Hindlimb muscle (tissue), 1 donor: ENCODE measurements at regions not wholly inside any gene's neighbourhood (a gene's known extent, or its start where the extent isn't known, plus 50 kb on each side); places are given as distances from the start of the nearest gene placed in this dataset.

Experiments
- DNase-seq: peaks from one replicate; pipeline ENCODE4 v3.0.0-alpha.2; 2013

DNA sequence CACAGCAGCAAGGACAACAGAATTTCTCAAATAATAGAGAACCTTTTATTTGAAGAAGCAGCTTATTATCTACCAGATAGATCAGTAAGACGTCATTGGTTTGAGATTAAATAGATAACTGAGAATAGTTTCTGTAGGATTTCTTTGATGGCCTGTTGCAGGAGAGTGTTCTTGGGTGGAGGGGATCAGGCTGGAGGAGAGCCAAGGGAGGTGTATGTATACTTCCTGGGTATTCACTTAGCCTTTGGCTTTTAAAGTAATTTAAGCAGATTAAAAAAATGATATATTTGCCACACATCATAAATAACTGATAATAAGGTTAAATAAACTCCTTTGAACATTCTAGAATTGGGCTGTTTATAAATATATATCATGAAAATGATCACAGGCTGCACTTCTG, 486.1 kb upstream of the IGFBP3 start:
- no peak for DNase-seq

DNA sequence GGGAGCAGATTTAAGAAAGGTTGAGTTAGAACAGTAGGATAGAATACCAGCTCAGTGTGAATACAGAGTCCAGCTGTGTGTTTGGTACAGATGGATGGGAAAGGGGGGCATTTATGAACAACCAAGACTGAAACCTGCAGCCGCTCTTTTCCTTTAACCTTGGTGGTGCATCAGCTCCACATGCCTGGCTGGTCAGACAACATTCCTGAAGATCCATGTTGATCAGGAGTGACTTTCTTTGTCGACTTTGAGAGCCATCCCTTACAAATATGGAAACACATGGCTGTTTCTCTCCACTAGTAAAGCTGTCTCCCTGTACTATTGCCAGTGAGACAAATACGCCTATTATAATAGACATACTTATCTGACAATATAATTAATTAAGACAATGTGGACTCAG, 476.5 kb upstream of the IGFBP3 start:
- no peak for DNase-seq

- DNase-seq: peak; percentile 90
These were observed 475.4 kb upstream of the IGFBP3 start for GRCh38 chr7:46396481-46396880.

DNA sequence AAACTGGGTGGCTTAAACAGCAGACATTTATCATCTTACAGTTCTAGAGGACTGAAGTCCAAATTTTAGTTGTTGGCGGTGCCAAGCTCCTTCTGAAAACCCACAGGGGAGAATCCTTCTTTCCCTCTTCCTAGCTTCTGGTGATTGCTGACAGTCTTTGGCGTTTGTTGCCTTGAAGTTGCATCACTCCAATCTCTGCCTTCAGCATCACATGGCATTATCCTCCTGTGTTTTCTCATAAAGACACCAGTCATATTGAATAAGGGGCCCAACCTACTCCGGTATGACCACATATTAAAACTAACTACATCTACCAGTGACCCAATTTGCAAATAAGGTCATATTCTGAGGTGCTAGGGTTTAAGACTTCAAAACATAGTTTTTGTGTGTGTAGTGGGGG, 472.1 kb upstream of the IGFBP3 start:
- no peak for DNase-seq

DNA sequence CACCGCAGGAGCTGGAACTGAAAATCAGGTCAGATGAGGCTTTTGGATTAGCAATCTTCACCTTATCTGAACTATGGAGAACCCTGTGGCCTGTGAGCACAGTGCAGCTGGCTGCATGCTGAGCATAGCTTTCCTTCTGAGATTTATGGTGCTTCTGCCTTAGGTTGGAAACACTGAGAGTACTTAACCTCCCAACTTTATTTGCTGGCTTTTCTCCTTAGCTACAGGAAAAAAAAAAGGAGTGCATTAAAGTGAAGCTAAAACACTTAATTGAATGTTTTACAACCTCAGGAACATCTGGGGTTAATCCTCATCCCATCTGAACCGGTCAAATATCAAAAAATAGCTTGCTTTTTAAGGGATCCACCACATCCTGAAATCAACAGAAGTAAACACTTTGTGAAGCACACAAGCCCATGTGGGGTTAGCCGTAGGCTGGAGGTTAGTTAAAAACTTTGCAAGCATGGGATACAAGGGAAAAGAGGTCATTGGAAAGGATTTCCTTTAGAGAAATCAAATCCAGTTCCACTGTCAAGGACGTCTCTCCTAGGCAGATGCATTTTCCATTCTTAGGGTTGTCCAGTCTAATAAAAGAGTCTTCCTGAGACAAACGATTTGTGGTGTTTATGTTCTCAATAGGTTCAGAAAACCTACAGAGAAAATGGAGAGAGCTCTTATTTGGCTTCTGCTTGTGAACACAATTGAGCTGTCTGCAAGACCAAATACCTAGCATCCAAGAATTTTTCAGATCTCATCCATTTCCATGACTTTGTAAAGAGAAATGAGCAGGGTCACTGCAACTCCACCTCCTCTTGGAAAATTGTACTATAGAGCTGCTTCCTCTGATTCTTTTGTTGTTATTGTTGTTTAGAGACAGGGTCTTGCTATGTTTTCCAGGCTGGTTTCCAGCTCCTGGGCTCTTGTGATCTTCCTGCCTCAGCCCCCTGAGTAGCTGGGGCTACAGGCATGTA, 470.4 kb upstream of the IGFBP3 start:
- peak; percentile 71 for DNase-seq

- no peak for DNase-seq
These were observed 469.0 kb upstream of the IGFBP3 start for GRCh38 chr7:46390042-46390441.

DNA sequence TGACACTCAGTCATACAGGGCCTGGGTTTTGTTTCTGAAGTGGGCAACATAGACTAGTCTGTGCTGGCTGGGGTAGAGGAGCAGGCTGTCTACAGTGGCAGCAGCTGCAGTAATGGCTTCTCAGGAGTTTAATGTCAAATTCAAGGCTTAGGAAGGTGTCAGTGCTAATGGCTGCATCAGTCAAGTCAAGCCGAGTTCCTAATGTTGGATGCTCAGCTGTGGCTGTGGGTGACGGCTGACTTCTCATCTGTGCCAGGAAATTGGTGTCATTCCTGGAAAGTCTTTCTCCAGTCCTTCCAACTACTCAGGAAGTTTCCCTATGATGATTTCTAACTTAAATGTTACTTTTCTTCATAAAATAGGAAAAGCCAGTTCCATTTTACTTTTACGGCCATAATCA, 468.1 kb upstream of the IGFBP3 start:
- no peak for DNase-seq

DNA sequence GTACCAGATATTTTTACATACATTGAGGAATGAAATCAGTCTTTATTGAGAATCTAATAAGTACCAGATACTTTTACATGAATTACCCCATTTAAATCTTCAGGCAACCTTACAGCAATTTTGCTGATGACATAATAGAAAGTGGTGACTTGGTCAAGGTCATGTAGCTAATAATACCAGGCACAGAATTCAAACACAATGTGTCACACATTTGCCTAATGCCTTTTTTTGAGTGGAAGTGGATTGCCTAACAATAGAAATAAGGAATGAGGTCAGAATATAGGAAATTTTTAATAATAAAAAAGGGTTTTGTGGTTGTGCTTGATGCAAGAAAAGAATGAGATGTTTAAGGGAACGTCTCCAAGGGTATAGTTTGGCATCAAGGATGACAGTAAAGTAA, 466.6 kb upstream of the IGFBP3 start:
- DNase-seq: no peak

DNA sequence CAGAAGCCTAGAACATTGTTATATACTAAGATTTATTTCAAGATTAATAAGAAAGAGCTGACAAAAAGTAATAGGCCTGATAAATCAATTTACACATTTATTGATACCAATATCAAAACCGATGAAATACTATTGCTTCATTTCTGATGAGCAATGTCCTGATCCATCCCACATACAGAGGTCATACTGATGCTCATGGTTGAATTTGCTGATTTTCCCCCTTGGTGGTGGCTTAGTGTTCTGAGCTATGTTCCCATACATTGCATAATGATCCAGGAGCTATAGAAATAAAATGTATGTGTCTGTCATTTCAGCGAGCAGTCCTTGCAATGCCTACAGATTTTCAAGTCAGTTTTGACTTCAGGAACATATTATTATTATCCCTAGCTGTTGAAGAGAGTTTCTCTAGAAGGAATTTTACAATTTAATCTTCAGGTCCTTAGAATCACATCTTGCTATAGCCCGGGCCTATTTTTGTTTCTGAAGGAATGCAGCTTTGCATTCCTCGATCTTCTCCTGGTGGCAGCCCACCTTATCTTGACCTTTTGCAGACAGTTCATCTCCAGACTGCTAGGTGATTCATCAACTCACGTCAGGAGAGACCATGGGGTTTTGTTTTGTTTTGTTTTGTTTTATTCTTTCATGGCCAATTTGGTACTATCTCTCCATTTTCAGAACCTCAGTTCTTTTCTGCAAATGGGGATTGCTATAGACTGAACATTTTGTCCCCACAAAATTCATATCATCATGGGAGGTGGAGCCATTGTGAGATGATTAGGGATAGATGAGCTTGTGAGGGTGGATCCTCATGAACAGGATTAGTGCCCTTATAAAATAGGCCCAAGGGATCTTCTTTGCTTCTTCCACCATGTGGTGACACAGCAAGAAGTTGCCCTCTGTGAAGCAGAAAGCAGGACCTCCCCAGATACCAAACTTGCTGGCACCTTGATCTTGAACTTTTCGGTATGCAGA, 465.6 kb upstream of the IGFBP3 start:
- DNase-seq: no peak

- DNase-seq: no peak
These were observed 464.7 kb upstream of the IGFBP3 start for GRCh38 chr7:46385662-46386309.

- DNase-seq: no peak
These were observed 462.5 kb upstream of the IGFBP3 start for GRCh38 chr7:46383605-46384004.

GRCh38 chr7:46369933-46370654, 449.0 kb upstream of the IGFBP3 start:
- DNase-seq: peak; percentile 89

GRCh38 chr7:46368871-46369270, 447.8 kb upstream of the IGFBP3 start:
- no peak for DNase-seq

DNA sequence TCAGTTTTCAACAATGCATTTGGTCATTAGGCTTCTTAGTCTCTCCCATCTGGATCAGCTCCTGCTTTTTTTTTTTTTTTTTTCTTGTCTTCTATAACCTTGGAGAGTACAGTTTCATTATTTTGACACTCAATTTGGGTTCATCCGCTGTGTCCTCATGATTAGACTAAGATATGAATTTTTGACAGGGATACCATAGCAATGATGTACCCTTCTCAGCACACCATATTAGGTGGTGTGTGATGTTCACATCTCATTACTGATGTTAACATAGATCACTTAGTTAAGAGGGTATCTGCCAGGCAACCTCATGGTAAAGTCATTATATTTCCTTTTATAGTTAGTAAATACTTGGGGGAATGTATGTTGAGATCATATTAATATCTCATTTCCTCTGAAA, 445.5 kb upstream of the IGFBP3 start:
- DNase-seq: no peak

- no peak for DNase-seq
These were observed 442.6 kb upstream of the IGFBP3 start for GRCh38 chr7:46363688-46364087.

DNA sequence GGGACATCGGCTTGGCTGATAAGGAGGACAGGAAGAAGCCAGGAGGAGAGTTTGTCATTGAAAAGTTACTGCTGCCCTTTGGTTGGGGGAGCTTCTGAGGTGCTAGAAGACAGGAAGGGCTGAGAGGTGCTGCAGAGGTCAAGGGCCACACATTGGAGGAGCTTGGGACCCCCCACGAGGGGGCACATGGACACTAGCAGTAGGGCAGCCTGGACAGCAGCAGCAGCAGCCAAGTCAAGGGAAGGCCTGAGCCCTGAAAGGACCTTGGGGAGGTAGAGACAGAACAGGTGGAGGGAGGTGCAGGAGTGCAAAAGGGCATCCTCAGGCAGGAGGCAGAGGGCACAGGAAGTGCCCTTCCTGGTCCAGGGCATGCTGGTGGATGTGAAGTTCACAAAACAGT, 439.7 kb upstream of the IGFBP3 start:
- no peak for DNase-seq

DNA sequence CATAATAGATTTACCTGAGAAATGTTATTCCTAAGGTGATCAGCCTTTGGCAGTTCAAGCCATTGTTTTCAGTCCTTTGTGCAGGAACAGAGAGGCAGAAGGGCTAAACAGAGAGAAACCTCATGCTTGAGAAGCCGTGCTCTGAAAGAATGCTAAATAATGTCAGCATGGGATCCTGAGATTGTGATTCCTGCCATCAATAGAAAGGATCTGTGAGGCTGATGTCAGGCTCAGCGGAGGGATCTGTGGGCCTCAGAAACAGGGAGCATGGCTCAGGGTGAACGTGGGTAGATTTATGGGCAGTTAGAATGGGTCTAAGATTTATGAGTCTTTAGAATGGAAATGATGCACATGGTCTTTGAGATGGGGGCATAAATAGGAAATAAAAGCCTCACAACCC, 439.2 kb upstream of the IGFBP3 start:
- DNase-seq: no peak

GRCh38 chr7:46357851-46358250, 436.8 kb upstream of the IGFBP3 start:
- DNase-seq: no peak

GRCh38 chr7:46357290-46357689, 436.2 kb upstream of the IGFBP3 start:
- DNase-seq: no peak

- no peak for DNase-seq
These were observed 435.3 kb upstream of the IGFBP3 start for GRCh38 chr7:46356371-46356770.

GRCh38 chr7:46355331-46355730, 434.3 kb upstream of the IGFBP3 start:
- no peak for DNase-seq
